DND-41 (cell line): ENCODE measurements at regions not wholly inside any gene's neighbourhood (a gene's known extent, or its start where the extent isn't known, plus 50 kb on each side); places are given as distances from the start of the nearest gene placed in this dataset.
"Not testable (repeated sequence)": the region's sequence is repeated elsewhere in the genome, so short reads cannot be mapped to it uniquely, and the experiment has no call there.

Experiments used
- ATAC-seq: fragments of 200-7000 bp; cut with Tn5 transposase; 3 replicates; pipeline ENCODE4 v1.9.1; 2021; ENCODE audit warnings: low read depth; ENCODE audit not compliant: insufficient read depth
- DNase-seq: peaks from one replicate; pipeline ENCODE4 v3.0.0-alpha.2; 2020
- H2AFZ ChIP-seq: 2 replicates; pipeline ENCODE4 v1.6.0; 2012; ENCODE audit warnings: low read depth, low read length
- H3K27ac ChIP-seq: 2 replicates; pipeline ENCODE4 v1.5.1; 2012; ENCODE audit warnings: low read length, inconsistent platforms
- H3K27me3 ChIP-seq: fragments of 200-600 bp; sonication (generic); 2 replicates; pipeline ENCODE4 v1.6.0; 2012; ENCODE audit warnings: low read length, mild to moderate bottlenecking, inconsistent platforms; ENCODE audit not compliant: insufficient read depth, poor library complexity
- H3K36me3 ChIP-seq: 2 replicates; pipeline ENCODE4 v1.5.1; 2012; ENCODE audit warnings: low read length, inconsistent platforms; ENCODE audit not compliant: insufficient read depth
- H3K4me1 ChIP-seq: 2 replicates; pipeline ENCODE4 v1.5.1; 2012; ENCODE audit warnings: mild to moderate bottlenecking, low read length; ENCODE audit not compliant: insufficient read depth
- H3K4me2 ChIP-seq: 2 replicates; pipeline ENCODE4 v1.6.0; 2012; ENCODE audit warnings: mild to moderate bottlenecking, moderate library complexity, low read length, inconsistent platforms; ENCODE audit not compliant: insufficient read depth
- H3K4me3 ChIP-seq, 2 experiments: fragments of 200-600 bp in 1 of 2; shearing (Covaris generic) in 1 of 2; 2 replicates each; pipeline ENCODE4 v1.5.1; 2012 to 2016; ENCODE audit warnings: inconsistent platforms in 2 of 2, low read length in 2 of 2, mild to moderate bottlenecking in 2 of 2, low read depth in 1 of 2, moderate library complexity in 1 of 2
- H3K79me2 ChIP-seq: 2 replicates; pipeline ENCODE4 v1.6.0; 2012; ENCODE audit warnings: low read length, inconsistent platforms; ENCODE audit not compliant: insufficient read depth
- H3K9ac ChIP-seq: 2 replicates; pipeline ENCODE4 v1.6.0; 2012; ENCODE audit warnings: low read depth, mild to moderate bottlenecking, inconsistent platforms, low read length, moderate library complexity
- H3K9me3 ChIP-seq: 2 replicates; pipeline ENCODE4 v1.5.1; 2012; ENCODE audit warnings: low read length, moderate library complexity, mild to moderate bottlenecking, inconsistent platforms; ENCODE audit not compliant: insufficient read depth, severe bottlenecking
- H4K20me1 ChIP-seq: 2 replicates; pipeline ENCODE4 v1.6.0; 2012; ENCODE audit warnings: low read length; ENCODE audit not compliant: insufficient read depth
- EZH2 ChIP-seq: IDR thresholded peaks from 3 replicates; pipeline ENCODE4 v1.6.1; 2012; ENCODE audit warnings: borderline replicate concordance, low read depth, mild to moderate bottlenecking, moderate library complexity, low read length, inconsistent platforms; ENCODE audit not compliant: severe bottlenecking
- TF ChIP-seq, protein P1 (sequence below): IDR thresholded peaks from 2 replicates; pipeline ENCODE4 v1.5.1; 2012; ENCODE audit warnings: borderline replicate concordance, low read length, moderate library complexity, mild to moderate bottlenecking; ENCODE audit not compliant: poor library complexity, severe bottlenecking; ENCODE audit errors: extremely low read depth

DNA sequence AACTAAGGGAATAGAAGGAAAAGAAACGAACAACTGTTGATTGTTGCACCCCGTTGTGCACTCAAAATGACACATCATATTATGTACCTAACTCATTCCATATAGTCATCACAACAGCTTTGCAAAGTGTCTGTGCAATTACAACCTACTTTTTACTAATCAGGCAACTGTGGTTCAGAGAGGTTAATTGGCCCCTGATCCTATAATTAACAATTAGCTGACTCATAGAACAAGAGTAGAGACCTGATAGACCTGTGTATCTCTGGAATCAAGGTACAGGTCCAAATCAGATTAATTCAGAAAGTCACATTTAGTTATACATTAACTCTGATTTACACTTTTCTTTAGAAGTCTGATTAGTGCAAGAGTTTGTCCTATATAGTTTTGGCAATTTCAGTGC, 122.5 kb upstream of the CDK13 start:
- Histone ChIP-seq H4K20me1 (no peaks in the 10 kb centered on the region), H3K9me3 (no peaks in the 10 kb centered on the region), H3K4me1 (no peaks in the 10 kb centered on the region), H3K36me3 (no peaks in the 10 kb centered on the region), H3K79me2 (no peaks in the 10 kb centered on the region), H3K27me3 (peaks cover 13% of the 10 kb centered on the region), H3K4me3 (no peak overlapping the region), H3K27ac (no peak overlapping the region), H3K9ac (no peak overlapping the region), H2AFZ (no peak overlapping the region), H3K4me2 (no peak overlapping the region)
- DNase-seq (no peak), ATAC-seq (no peak)
- TF ChIP-seq EZH2, result no peak
- TF ChIP-seq, protein P1, sequence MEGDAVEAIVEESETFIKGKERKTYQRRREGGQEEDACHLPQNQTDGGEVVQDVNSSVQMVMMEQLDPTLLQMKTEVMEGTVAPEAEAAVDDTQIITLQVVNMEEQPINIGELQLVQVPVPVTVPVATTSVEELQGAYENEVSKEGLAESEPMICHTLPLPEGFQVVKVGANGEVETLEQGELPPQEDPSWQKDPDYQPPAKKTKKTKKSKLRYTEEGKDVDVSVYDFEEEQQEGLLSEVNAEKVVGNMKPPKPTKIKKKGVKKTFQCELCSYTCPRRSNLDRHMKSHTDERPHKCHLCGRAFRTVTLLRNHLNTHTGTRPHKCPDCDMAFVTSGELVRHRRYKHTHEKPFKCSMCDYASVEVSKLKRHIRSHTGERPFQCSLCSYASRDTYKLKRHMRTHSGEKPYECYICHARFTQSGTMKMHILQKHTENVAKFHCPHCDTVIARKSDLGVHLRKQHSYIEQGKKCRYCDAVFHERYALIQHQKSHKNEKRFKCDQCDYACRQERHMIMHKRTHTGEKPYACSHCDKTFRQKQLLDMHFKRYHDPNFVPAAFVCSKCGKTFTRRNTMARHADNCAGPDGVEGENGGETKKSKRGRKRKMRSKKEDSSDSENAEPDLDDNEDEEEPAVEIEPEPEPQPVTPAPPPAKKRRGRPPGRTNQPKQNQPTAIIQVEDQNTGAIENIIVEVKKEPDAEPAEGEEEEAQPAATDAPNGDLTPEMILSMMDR, result no peak

DNA sequence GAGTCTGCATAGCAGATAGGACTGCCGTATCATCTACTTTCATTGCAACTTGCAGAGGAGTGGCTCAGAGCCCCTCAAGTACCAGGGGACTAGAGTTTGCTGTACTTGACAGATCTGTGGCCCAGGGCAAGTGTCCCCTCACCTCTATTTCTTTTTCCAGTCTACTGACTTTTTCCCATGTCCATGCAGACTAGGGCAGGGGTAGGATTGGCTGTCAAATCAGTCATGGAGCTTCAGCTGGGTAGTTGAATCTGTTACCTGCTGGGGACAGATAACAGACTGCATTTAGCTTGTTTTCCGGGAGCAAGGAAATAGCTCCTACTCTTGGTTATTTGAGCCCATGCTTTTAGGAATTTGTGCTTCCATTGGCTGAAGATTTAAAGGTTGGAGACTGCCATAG, 121.0 kb upstream of the CDK13 start:
- no peak overlapping the region for H3K27ac ChIP-seq
- no peak overlapping the region for H2AFZ ChIP-seq
- H3K4me3 ChIP-seq, result no peak overlapping the region
- no peaks in the 10 kb centered on the region for H3K79me2 ChIP-seq
- no peaks in the 10 kb centered on the region for H3K36me3 ChIP-seq
- no peak for DNase-seq
- TF ChIP-seq, protein P1, result no peak
- no peak for TF ChIP-seq EZH2
- peaks cover 13% of the 10 kb centered on the region for H3K27me3 ChIP-seq
- no peak overlapping the region for H3K4me2 ChIP-seq
- no peaks in the 10 kb centered on the region for H3K9me3 ChIP-seq
- ATAC-seq, result no peak
- no peaks in the 10 kb centered on the region for H3K4me1 ChIP-seq
- no peaks in the 10 kb centered on the region for H4K20me1 ChIP-seq
- no peak overlapping the region for H3K9ac ChIP-seq

DNA sequence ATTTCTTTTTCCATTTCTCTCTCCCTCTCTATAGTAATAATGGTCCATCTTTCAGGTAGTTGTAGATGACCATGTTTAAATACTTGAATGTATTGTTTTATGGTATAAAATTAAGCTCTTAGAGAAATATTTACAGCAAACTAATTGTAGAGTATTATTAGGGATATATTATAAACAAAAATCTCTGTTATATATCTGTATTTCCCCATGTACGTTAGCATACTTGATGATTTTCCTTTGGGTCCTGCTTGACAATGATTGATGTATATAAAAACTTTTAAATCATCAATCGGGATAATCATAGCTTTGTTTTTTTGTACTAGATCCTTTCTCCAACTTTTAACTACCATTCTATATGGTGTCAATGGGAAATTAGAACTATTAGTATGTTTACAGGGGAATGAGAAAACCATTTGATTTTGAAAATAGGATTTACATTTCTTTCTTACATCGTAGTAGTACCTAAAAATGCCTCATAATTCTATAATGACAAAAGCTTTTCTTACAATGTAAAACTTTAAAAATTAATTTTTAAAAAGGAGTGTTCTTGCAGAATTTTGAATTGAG, 117.5 kb upstream of the CDK13 start:
- H4K20me1 ChIP-seq, result no peaks in the 10 kb centered on the region
- no peak overlapping the region for H3K9ac ChIP-seq
- TF ChIP-seq, protein P1, result no peak
- no peak for TF ChIP-seq EZH2
- DNase-seq (no peak), ATAC-seq (no peak)
- H3K36me3 ChIP-seq, result no peaks in the 10 kb centered on the region
- no peak overlapping the region for H3K4me3 ChIP-seq
- H2AFZ ChIP-seq, result no peak overlapping the region
- no peak overlapping the region for H3K27ac ChIP-seq
- H3K9me3 ChIP-seq, result no peaks in the 10 kb centered on the region
- H3K4me2 ChIP-seq, result no peak overlapping the region
- no peaks in the 10 kb centered on the region for H3K4me1 ChIP-seq
- peaks cover 10% of the 10 kb centered on the region for H3K27me3 ChIP-seq
- H3K79me2 ChIP-seq, result no peaks in the 10 kb centered on the region

DNA sequence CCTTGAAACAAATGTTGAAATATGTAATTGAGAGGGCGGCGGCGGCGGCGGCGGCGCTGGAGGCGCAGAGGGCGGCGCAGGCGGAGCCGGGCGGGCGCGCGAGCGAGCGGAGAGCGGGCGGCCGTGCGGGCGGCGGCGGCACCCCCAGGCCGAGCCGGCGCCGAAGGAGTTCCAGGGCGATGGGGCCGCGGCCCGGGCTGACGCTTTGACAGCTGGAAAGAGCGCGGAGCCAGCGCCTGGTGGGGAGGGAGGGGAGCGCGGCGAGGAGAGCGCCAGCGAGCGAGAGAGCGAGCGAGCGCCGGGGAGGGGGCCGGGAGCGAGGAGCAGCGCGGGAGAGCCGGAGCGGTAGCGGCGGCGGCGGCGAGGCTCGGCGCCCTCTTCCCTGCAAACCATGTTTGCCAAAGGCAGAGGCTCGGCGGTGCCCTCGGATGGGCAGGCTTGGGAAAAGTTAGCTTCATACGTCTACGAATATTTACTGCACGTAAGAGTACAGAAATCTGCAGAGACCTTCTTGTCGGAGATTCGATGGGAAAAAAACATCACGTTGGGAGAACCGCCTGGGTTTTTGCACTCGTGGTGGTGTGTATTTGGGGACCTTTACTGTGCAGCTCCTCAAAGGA, 116.8 kb upstream of the CDK13 start:
- DNase-seq, ATAC-seq, H3K4me3 ChIP-seq: not testable (repeated sequence)

DNA sequence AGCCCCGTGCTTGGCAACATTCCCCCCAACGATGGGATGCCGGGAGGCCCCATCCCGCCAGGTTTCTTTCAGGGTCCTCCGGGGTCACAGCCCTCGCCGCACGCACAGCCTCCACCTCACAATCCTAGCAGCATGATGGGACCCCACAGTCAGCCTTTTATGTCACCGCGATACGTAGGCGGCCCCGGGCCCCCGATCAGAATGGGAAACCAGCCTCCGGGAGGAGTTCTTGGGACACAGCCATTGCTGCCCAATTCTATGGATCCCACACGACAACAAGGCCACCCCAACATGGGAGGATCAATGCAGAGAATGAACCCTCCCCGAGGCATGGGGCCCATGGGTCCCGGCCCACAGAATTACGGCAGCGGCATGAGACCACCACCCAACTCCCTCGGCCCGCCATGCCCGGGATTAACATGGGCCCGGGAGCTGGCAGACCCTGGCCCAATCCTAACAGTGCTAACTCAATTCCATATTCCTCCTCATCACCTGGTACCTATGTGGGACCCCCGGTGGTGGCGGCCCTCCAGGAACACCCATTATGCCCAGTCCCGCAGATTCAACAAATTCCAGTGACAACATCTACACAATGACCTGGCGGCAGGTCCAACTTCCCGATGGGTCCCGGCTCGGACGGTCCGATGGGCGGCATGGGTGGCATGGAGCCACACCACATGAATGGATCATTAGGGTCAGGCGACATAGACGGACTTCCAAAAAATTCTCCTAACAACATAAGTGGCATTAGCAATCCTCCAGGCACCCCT, 116.0 kb upstream of the CDK13 start:
- H3K79me2 ChIP-seq, H4K20me1 ChIP-seq, H3K27ac ChIP-seq, ATAC-seq, H3K36me3 ChIP-seq, H3K4me1 ChIP-seq, H3K4me3 ChIP-seq, H3K9me3 ChIP-seq, H2AFZ ChIP-seq, H3K27me3 ChIP-seq, H3K9ac ChIP-seq, DNase-seq, H3K4me2 ChIP-seq: not testable (repeated sequence)

More for the DNA sequence above, 116.8 kb upstream of the CDK13 start:
- H3K27me3 ChIP-seq, result peaks cover 10% of the 10 kb centered on the region
- H3K9ac ChIP-seq, H3K9me3 ChIP-seq, H3K79me2 ChIP-seq, H3K36me3 ChIP-seq, H4K20me1 ChIP-seq, H2AFZ ChIP-seq, H3K27ac ChIP-seq, H3K4me1 ChIP-seq, H3K4me2 ChIP-seq: not testable (repeated sequence)
